ENCODE measurements at regions not wholly inside any gene's neighbourhood (a gene's known extent, or its start where the extent isn't known, plus 50 kb on each side); places are given as distances from the start of the nearest gene placed in this dataset.

DNA sequence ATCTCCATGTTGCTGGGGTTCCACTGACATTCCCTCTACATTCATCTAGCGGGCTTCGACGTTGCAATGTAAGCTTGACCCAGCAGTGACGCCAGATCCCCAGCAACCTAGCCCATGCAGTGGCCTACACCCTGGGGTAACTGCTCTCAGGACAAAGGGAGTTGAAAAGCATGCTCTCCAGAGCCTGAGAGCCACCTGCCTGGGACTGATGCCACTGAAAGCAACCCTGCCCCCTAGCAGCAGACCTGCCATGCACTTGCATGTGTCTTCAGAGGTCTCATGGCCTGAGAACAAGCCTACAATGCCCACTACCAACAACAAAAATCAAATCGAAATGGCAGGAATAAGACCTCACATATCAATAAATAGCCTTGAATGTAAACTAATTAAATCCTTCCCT lies 330.3 kb downstream of the TRIM36 start:
- H3K4me2 ChIP-seq (ENCODE audit: low read depth, low read length) = no peak overlapping the region
- no peaks in the 10 kb centered on the region for H4K20me1 ChIP-seq (ENCODE audit: insufficient read depth, low read length)
- H2AFZ ChIP-seq (ENCODE audit: low read length) = no peak overlapping the region
- TF ChIP-seq EZH2phosphoT487 (IDR thresholded peaks at IDR 0.05; ENCODE audit: low read length) (no peak), EZH2 (optimal IDR thresholded peaks at IDR 0.05; ENCODE audit: low read depth, low read length) (no peak)
- TF ChIP-seq, protein P1, sequence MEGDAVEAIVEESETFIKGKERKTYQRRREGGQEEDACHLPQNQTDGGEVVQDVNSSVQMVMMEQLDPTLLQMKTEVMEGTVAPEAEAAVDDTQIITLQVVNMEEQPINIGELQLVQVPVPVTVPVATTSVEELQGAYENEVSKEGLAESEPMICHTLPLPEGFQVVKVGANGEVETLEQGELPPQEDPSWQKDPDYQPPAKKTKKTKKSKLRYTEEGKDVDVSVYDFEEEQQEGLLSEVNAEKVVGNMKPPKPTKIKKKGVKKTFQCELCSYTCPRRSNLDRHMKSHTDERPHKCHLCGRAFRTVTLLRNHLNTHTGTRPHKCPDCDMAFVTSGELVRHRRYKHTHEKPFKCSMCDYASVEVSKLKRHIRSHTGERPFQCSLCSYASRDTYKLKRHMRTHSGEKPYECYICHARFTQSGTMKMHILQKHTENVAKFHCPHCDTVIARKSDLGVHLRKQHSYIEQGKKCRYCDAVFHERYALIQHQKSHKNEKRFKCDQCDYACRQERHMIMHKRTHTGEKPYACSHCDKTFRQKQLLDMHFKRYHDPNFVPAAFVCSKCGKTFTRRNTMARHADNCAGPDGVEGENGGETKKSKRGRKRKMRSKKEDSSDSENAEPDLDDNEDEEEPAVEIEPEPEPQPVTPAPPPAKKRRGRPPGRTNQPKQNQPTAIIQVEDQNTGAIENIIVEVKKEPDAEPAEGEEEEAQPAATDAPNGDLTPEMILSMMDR (IDR thresholded peaks at IDR 0.05; ENCODE audit: low read length) = no peak
- no peaks in the 10 kb centered on the region for H3K79me2 ChIP-seq (ENCODE audit: low read length)
- no peaks in the 10 kb centered on the region for H3K9me2 ChIP-seq (replicated peaks; ENCODE audit: insufficient read depth, low read length)
- no peaks in the 10 kb centered on the region for H3K9me3 ChIP-seq (replicated peaks; ENCODE audit: insufficient read depth, low read length)
- no peak overlapping the region for H3K9ac ChIP-seq (ENCODE audit: low read length)
- H3F3A ChIP-seq (ENCODE audit: insufficient read depth, low read length) = no peaks in the 10 kb centered on the region
- H3K36me3 ChIP-seq (replicated peaks; ENCODE audit: insufficient read depth, low read length) = no peaks in the 10 kb centered on the region
- DNase-seq = no peak
- no peak overlapping the region for H3K4me3 ChIP-seq (ENCODE audit: low read length)
- no peak overlapping the region for H3K27ac ChIP-seq (ENCODE audit: low read length)
- no peaks in the 10 kb centered on the region for H3K27me3 ChIP-seq (replicated peaks; ENCODE audit: insufficient read depth, low read length)
- no peaks in the 10 kb centered on the region for H3K4me1 ChIP-seq (ENCODE audit: low read length)

- TF ChIP-seq EZH2phosphoT487 (IDR thresholded peaks at IDR 0.05; ENCODE audit: low read length) (no peak), EZH2 (optimal IDR thresholded peaks at IDR 0.05; ENCODE audit: low read depth, low read length) (no peak)
- TF ChIP-seq, protein P1 (IDR thresholded peaks at IDR 0.05; ENCODE audit: low read length) = no peak
- Histone ChIP-seq H3K27ac (ENCODE audit: low read length) (no peak overlapping the region), H3K9me3 (replicated peaks; ENCODE audit: insufficient read depth, low read length) (no peaks in the 10 kb centered on the region), H3K36me3 (replicated peaks; ENCODE audit: insufficient read depth, low read length) (no peaks in the 10 kb centered on the region), H3K9ac (ENCODE audit: low read length) (no peak overlapping the region), H4K20me1 (ENCODE audit: insufficient read depth, low read length) (no peaks in the 10 kb centered on the region), H3F3A (ENCODE audit: insufficient read depth, low read length) (no peaks in the 10 kb centered on the region), H2AFZ (ENCODE audit: low read length) (no peak overlapping the region), H3K4me3 (ENCODE audit: low read length) (no peak overlapping the region), H3K79me2 (ENCODE audit: low read length) (no peaks in the 10 kb centered on the region), H3K4me2 (ENCODE audit: low read depth, low read length) (no peak overlapping the region), H3K4me1 (ENCODE audit: low read length) (no peaks in the 10 kb centered on the region), H3K9me2 (replicated peaks; ENCODE audit: insufficient read depth, low read length) (no peaks in the 10 kb centered on the region), H3K27me3 (replicated peaks; ENCODE audit: insufficient read depth, low read length) (no peaks in the 10 kb centered on the region)
- DNase-seq = no peak
Observed at GRCh38 chr5:114838937-114839336, 330.8 kb downstream of the TRIM36 start.

GRCh38 chr5:114830114-114830513 lies 339.6 kb downstream of the TRIM36 start:
- no peaks in the 10 kb centered on the region for H3K9me3 ChIP-seq (replicated peaks; ENCODE audit: insufficient read depth, low read length)
- H2AFZ ChIP-seq (ENCODE audit: low read length) = no peak overlapping the region
- H3K4me1 ChIP-seq (ENCODE audit: low read length) = no peaks in the 10 kb centered on the region
- H3K9me2 ChIP-seq (replicated peaks; ENCODE audit: insufficient read depth, low read length) = no peaks in the 10 kb centered on the region
- H3K4me2 ChIP-seq (ENCODE audit: low read depth, low read length) = no peak overlapping the region
- no peaks in the 10 kb centered on the region for H3K79me2 ChIP-seq (ENCODE audit: low read length)
- no peaks in the 10 kb centered on the region for H3K36me3 ChIP-seq (replicated peaks; ENCODE audit: insufficient read depth, low read length)
- no peaks in the 10 kb centered on the region for H3K27me3 ChIP-seq (replicated peaks; ENCODE audit: insufficient read depth, low read length)
- H3K4me3 ChIP-seq (ENCODE audit: low read length) = no peak overlapping the region
- no peak for DNase-seq
- no peaks in the 10 kb centered on the region for H3F3A ChIP-seq (ENCODE audit: insufficient read depth, low read length)
- TF ChIP-seq EZH2 (optimal IDR thresholded peaks at IDR 0.05; ENCODE audit: low read depth, low read length) (no peak), EZH2phosphoT487 (IDR thresholded peaks at IDR 0.05; ENCODE audit: low read length) (no peak)
- TF ChIP-seq, protein P1 (IDR thresholded peaks at IDR 0.05; ENCODE audit: low read length) = no peak
- H4K20me1 ChIP-seq (ENCODE audit: insufficient read depth, low read length) = no peaks in the 10 kb centered on the region
- no peak overlapping the region for H3K9ac ChIP-seq (ENCODE audit: low read length)
- H3K27ac ChIP-seq (ENCODE audit: low read length) = no peak overlapping the region
